H7 (cell line): ENCODE measurements at regions not wholly inside any gene's neighbourhood (a gene's known extent, or its start where the extent isn't known, plus 50 kb on each side); places are given as distances from the start of the nearest gene placed in this dataset.

Experiments used
- DNase-seq: peaks from one replicate; pipeline ENCODE4 v3.0.0; 2012
- H3K27me3 ChIP-seq: 2 replicates; pipeline ENCODE4 v1.6.0; 2011; ENCODE audit warnings: mild to moderate bottlenecking, low read length; ENCODE audit not compliant: control insufficient read depth, insufficient read depth
- H3K36me3 ChIP-seq: replicated peaks from 2 replicates; pipeline ENCODE4 v1.5.1; 2011; ENCODE audit warnings: low read length; ENCODE audit not compliant: control insufficient read depth, insufficient read depth
- H3K4me3 ChIP-seq: 2 replicates; pipeline ENCODE4 v1.5.1; 2011; ENCODE audit warnings: low read depth, mild to moderate bottlenecking, control low read depth, low read length, moderate library complexity; ENCODE audit not compliant: insufficient read depth

- Histone ChIP-seq H3K36me3 (no peaks in the 10 kb centered on the region), H3K4me3 (no peak overlapping the region), H3K27me3 (no peaks in the 10 kb centered on the region)
- no peak for DNase-seq
Observed at GRCh38 chr10:63717027-63717715, 196.0 kb downstream of the REEP3 start.

GRCh38 chr10:63718006-63718405 is 196.8 kb downstream of the REEP3 start:
- no peak for DNase-seq
- Histone ChIP-seq H3K36me3 (no peaks in the 10 kb centered on the region), H3K4me3 (no peak overlapping the region), H3K27me3 (no peaks in the 10 kb centered on the region)

GRCh38 chr10:63718421-63718820 is 197.2 kb downstream of the REEP3 start:
- Histone ChIP-seq H3K4me3 (no peak overlapping the region), H3K27me3 (no peaks in the 10 kb centered on the region), H3K36me3 (no peaks in the 10 kb centered on the region)
- DNase-seq, result no peak

GRCh38 chr10:63719226-63719856 is 198.1 kb downstream of the REEP3 start:
- Histone ChIP-seq H3K4me3 (no peak overlapping the region), H3K36me3 (no peaks in the 10 kb centered on the region), H3K27me3 (no peaks in the 10 kb centered on the region)
- DNase-seq, result no peak

- H3K4me3 ChIP-seq, result no peak overlapping the region
- no peaks in the 10 kb centered on the region for H3K36me3 ChIP-seq
- no peaks in the 10 kb centered on the region for H3K27me3 ChIP-seq
- peak; percentile 62 for DNase-seq
Observed at GRCh38 chr10:63720072-63720537, 198.9 kb downstream of the REEP3 start.

GRCh38 chr10:63720676-63721075 is 199.5 kb downstream of the REEP3 start:
- H3K4me3 ChIP-seq, result no peak overlapping the region
- no peaks in the 10 kb centered on the region for H3K27me3 ChIP-seq
- H3K36me3 ChIP-seq, result no peaks in the 10 kb centered on the region
- DNase-seq, result no peak

- no peaks in the 10 kb centered on the region for H3K27me3 ChIP-seq
- H3K4me3 ChIP-seq, result no peak overlapping the region
- DNase-seq, result no peak
- no peaks in the 10 kb centered on the region for H3K36me3 ChIP-seq
Observed at GRCh38 chr10:63722537-63722936, 201.3 kb downstream of the REEP3 start.

GRCh38 chr10:63723320-63723719 is 202.1 kb downstream of the REEP3 start:
- H3K4me3 ChIP-seq, result no peak overlapping the region
- H3K36me3 ChIP-seq, result no peaks in the 10 kb centered on the region
- no peak for DNase-seq
- H3K27me3 ChIP-seq, result no peaks in the 10 kb centered on the region

GRCh38 chr10:63723741-63724140 is 202.5 kb downstream of the REEP3 start:
- no peak for DNase-seq
- Histone ChIP-seq H3K4me3 (no peak overlapping the region), H3K27me3 (no peaks in the 10 kb centered on the region), H3K36me3 (no peaks in the 10 kb centered on the region)

GRCh38 chr10:63724922-63725321 is 203.7 kb downstream of the REEP3 start:
- no peak overlapping the region for H3K4me3 ChIP-seq
- DNase-seq, result no peak
- H3K27me3 ChIP-seq, result no peaks in the 10 kb centered on the region
- H3K36me3 ChIP-seq, result no peaks in the 10 kb centered on the region

GRCh38 chr10:63726867-63727266 is 205.7 kb downstream of the REEP3 start:
- H3K27me3 ChIP-seq, result no peaks in the 10 kb centered on the region
- H3K36me3 ChIP-seq, result no peaks in the 10 kb centered on the region
- no peak overlapping the region for H3K4me3 ChIP-seq
- DNase-seq, result no peak

GRCh38 chr10:63727636-63728035 is 206.4 kb downstream of the REEP3 start:
- H3K4me3 ChIP-seq, result no peak overlapping the region
- H3K36me3 ChIP-seq, result no peaks in the 10 kb centered on the region
- no peak for DNase-seq
- no peaks in the 10 kb centered on the region for H3K27me3 ChIP-seq

GRCh38 chr10:63735305-63735704 is 214.1 kb downstream of the REEP3 start:
- H3K36me3 ChIP-seq, result no peaks in the 10 kb centered on the region
- no peaks in the 10 kb centered on the region for H3K27me3 ChIP-seq
- DNase-seq, result no peak
- no peak overlapping the region for H3K4me3 ChIP-seq

- Histone ChIP-seq H3K36me3 (no peaks in the 10 kb centered on the region), H3K4me3 (no peak overlapping the region), H3K27me3 (no peaks in the 10 kb centered on the region)
- no peak for DNase-seq
Observed at GRCh38 chr10:63738410-63738809, 217.2 kb downstream of the REEP3 start.

GRCh38 chr10:63744060-63744941 is 223.1 kb downstream of the REEP3 start:
- Histone ChIP-seq H3K27me3 (no peaks in the 10 kb centered on the region), H3K36me3 (no peaks in the 10 kb centered on the region), H3K4me3 (no peak overlapping the region)

More at GRCh38 chr10:63744060-63744941, 223.1 kb downstream of the REEP3 start:
- DNase-seq, result no peak
